ENCODE measurements at regions not wholly inside any gene's neighbourhood (a gene's known extent, or its start where the extent isn't known, plus 50 kb on each side); places are given as distances from the start of the nearest gene placed in this dataset.

GRCh38 chr3:39748763-39749162, 60.6 kb upstream of the MYRIP start:
- Histone ChIP-seq H3K27ac (ENCODE audit: low read depth, low read length) (no peak overlapping the region), H3K27me3 (ENCODE audit: control insufficient read depth, insufficient read depth, low read length) (no peaks in the 10 kb centered on the region), H3K36me3 (ENCODE audit: control insufficient read depth, insufficient read depth, low read length) (no peaks in the 10 kb centered on the region), H3K4me1 (ENCODE audit: control insufficient read depth, insufficient read depth, low read length) (no peaks in the 10 kb centered on the region), H3K9me3 (ENCODE audit: control insufficient read depth, insufficient read depth, low read length) (no peaks in the 10 kb centered on the region), H3K9ac (ENCODE audit: low read depth, low read length) (no peak overlapping the region), H3K4me3 (ENCODE audit: low read depth, low read length) (no peak overlapping the region)

GRCh38 chr3:39750712-39751111, 58.7 kb upstream of the MYRIP start:
- H3K4me1 ChIP-seq (ENCODE audit: control insufficient read depth, insufficient read depth, low read length): no peaks in the 10 kb centered on the region
- no peak overlapping the region for H3K9ac ChIP-seq (ENCODE audit: low read depth, low read length)
- H3K36me3 ChIP-seq (ENCODE audit: control insufficient read depth, insufficient read depth, low read length): no peaks in the 10 kb centered on the region
- no peak overlapping the region for H3K27ac ChIP-seq (ENCODE audit: low read depth, low read length)
- H3K27me3 ChIP-seq (ENCODE audit: control insufficient read depth, insufficient read depth, low read length): no peaks in the 10 kb centered on the region
- no peak overlapping the region for H3K4me3 ChIP-seq (ENCODE audit: low read depth, low read length)
- no peaks in the 10 kb centered on the region for H3K9me3 ChIP-seq (ENCODE audit: control insufficient read depth, insufficient read depth, low read length)

GRCh38 chr3:39751286-39751685, 58.1 kb upstream of the MYRIP start:
- Histone ChIP-seq H3K4me3 (ENCODE audit: low read depth, low read length) (no peak overlapping the region), H3K27ac (ENCODE audit: low read depth, low read length) (peak overlapping the region; percentile 38), H3K27me3 (ENCODE audit: control insufficient read depth, insufficient read depth, low read length) (no peaks in the 10 kb centered on the region), H3K4me1 (ENCODE audit: control insufficient read depth, insufficient read depth, low read length) (no peaks in the 10 kb centered on the region), H3K9ac (ENCODE audit: low read depth, low read length) (no peak overlapping the region), H3K9me3 (ENCODE audit: control insufficient read depth, insufficient read depth, low read length) (no peaks in the 10 kb centered on the region), H3K36me3 (ENCODE audit: control insufficient read depth, insufficient read depth, low read length) (no peaks in the 10 kb centered on the region)

- Histone ChIP-seq H3K4me1 (ENCODE audit: control insufficient read depth, insufficient read depth, low read length) (no peaks in the 10 kb centered on the region), H3K9me3 (ENCODE audit: control insufficient read depth, insufficient read depth, low read length) (no peaks in the 10 kb centered on the region), H3K27me3 (ENCODE audit: control insufficient read depth, insufficient read depth, low read length) (no peaks in the 10 kb centered on the region), H3K36me3 (ENCODE audit: control insufficient read depth, insufficient read depth, low read length) (no peaks in the 10 kb centered on the region), H3K4me3 (ENCODE audit: low read depth, low read length) (no peak overlapping the region), H3K27ac (ENCODE audit: low read depth, low read length) (peak overlapping the region; percentile 82), H3K9ac (ENCODE audit: low read depth, low read length) (no peak overlapping the region)
Observed at GRCh38 chr3:39752019-39752637, 57.3 kb upstream of the MYRIP start.

- no peaks in the 10 kb centered on the region for H3K36me3 ChIP-seq (ENCODE audit: control insufficient read depth, insufficient read depth, low read length)
- peak overlapping the region; percentile 82 for H3K27ac ChIP-seq (ENCODE audit: low read depth, low read length)
- H3K9ac ChIP-seq (ENCODE audit: low read depth, low read length): no peak overlapping the region
- no peaks in the 10 kb centered on the region for H3K4me1 ChIP-seq (ENCODE audit: control insufficient read depth, insufficient read depth, low read length)
- no peaks in the 10 kb centered on the region for H3K9me3 ChIP-seq (ENCODE audit: control insufficient read depth, insufficient read depth, low read length)
- no peak overlapping the region for H3K4me3 ChIP-seq (ENCODE audit: low read depth, low read length)
- no peaks in the 10 kb centered on the region for H3K27me3 ChIP-seq (ENCODE audit: control insufficient read depth, insufficient read depth, low read length)
Observed at GRCh38 chr3:39752751-39753150, 56.7 kb upstream of the MYRIP start.

- H3K27me3 ChIP-seq (ENCODE audit: control insufficient read depth, insufficient read depth, low read length): no peaks in the 10 kb centered on the region
- H3K4me3 ChIP-seq (ENCODE audit: low read depth, low read length): no peak overlapping the region
- H3K27ac ChIP-seq (ENCODE audit: low read depth, low read length): peak overlapping the region; percentile 68
- H3K9me3 ChIP-seq (ENCODE audit: control insufficient read depth, insufficient read depth, low read length): no peaks in the 10 kb centered on the region
- no peaks in the 10 kb centered on the region for H3K36me3 ChIP-seq (ENCODE audit: control insufficient read depth, insufficient read depth, low read length)
- no peaks in the 10 kb centered on the region for H3K4me1 ChIP-seq (ENCODE audit: control insufficient read depth, insufficient read depth, low read length)
- H3K9ac ChIP-seq (ENCODE audit: low read depth, low read length): no peak overlapping the region
Observed at GRCh38 chr3:39753391-39753790, 56.0 kb upstream of the MYRIP start.

GRCh38 chr3:39754549-39754948, 54.9 kb upstream of the MYRIP start:
- no peak overlapping the region for H3K27ac ChIP-seq (ENCODE audit: low read depth, low read length)
- no peaks in the 10 kb centered on the region for H3K27me3 ChIP-seq (ENCODE audit: control insufficient read depth, insufficient read depth, low read length)
- H3K9ac ChIP-seq (ENCODE audit: low read depth, low read length): no peak overlapping the region
- no peaks in the 10 kb centered on the region for H3K4me1 ChIP-seq (ENCODE audit: control insufficient read depth, insufficient read depth, low read length)
- H3K36me3 ChIP-seq (ENCODE audit: control insufficient read depth, insufficient read depth, low read length): no peaks in the 10 kb centered on the region
- no peaks in the 10 kb centered on the region for H3K9me3 ChIP-seq (ENCODE audit: control insufficient read depth, insufficient read depth, low read length)
- no peak overlapping the region for H3K4me3 ChIP-seq (ENCODE audit: low read depth, low read length)

GRCh38 chr3:39755100-39755499, 54.3 kb upstream of the MYRIP start:
- Histone ChIP-seq H3K4me3 (ENCODE audit: low read depth, low read length) (no peak overlapping the region), H3K36me3 (ENCODE audit: control insufficient read depth, insufficient read depth, low read length) (no peaks in the 10 kb centered on the region), H3K9ac (ENCODE audit: low read depth, low read length) (no peak overlapping the region), H3K27ac (ENCODE audit: low read depth, low read length) (no peak overlapping the region), H3K4me1 (ENCODE audit: control insufficient read depth, insufficient read depth, low read length) (no peaks in the 10 kb centered on the region), H3K9me3 (ENCODE audit: control insufficient read depth, insufficient read depth, low read length) (no peaks in the 10 kb centered on the region), H3K27me3 (ENCODE audit: control insufficient read depth, insufficient read depth, low read length) (no peaks in the 10 kb centered on the region)

- H3K9ac ChIP-seq (ENCODE audit: low read depth, low read length): no peak overlapping the region
- H3K4me1 ChIP-seq (ENCODE audit: control insufficient read depth, insufficient read depth, low read length): no peaks in the 10 kb centered on the region
- no peaks in the 10 kb centered on the region for H3K9me3 ChIP-seq (ENCODE audit: control insufficient read depth, insufficient read depth, low read length)
- H3K27ac ChIP-seq (ENCODE audit: low read depth, low read length): no peak overlapping the region
- no peaks in the 10 kb centered on the region for H3K27me3 ChIP-seq (ENCODE audit: control insufficient read depth, insufficient read depth, low read length)
- H3K36me3 ChIP-seq (ENCODE audit: control insufficient read depth, insufficient read depth, low read length): no peaks in the 10 kb centered on the region
- no peak overlapping the region for H3K4me3 ChIP-seq (ENCODE audit: low read depth, low read length)
Observed at GRCh38 chr3:39757307-39757706, 52.1 kb upstream of the MYRIP start.

Data from HUES48 (cell line).